GM12892 (cell line): ENCODE measurements at regions not wholly inside any gene's neighbourhood (a gene's known extent, or its start where the extent isn't known, plus 50 kb on each side); places are given as distances from the start of the nearest gene placed in this dataset.

Experiments used
- DNase-seq: peaks from one replicate; pipeline ENCODE4 v3.0.0; 2011; ENCODE audit not compliant: insufficient read length
- FAIRE-seq: peaks from 2 replicates; lab custom pipeline; 2011; peaks lifted over from hg19 to GRCh38; lab: Jason Lieb, UNC
- POLR2A ChIP-seq: IDR thresholded peaks from 2 replicates; pipeline ENCODE4 v1.6.1; 2011; ENCODE audit warnings: low read depth, low read length, control low read depth
- POLR2AphosphoS5 ChIP-seq: IDR thresholded peaks from 2 replicates; pipeline ENCODE4 v1.6.1; 2011; ENCODE audit warnings: low read depth, low read length, control low read depth
- TAF1 ChIP-seq: IDR thresholded peaks from 2 replicates; pipeline ENCODE4 v1.6.1; 2011; ENCODE audit warnings: low read depth, mild to moderate bottlenecking, control low read depth, low read length, borderline replicate concordance

GRCh38 chr2:128784626-128785306 lies 466.1 kb upstream of the HS6ST1 start:
- DNase-seq (no peak), FAIRE-seq (no peak)
- TF ChIP-seq TAF1 (no peak), POLR2AphosphoS5 (no peak), POLR2A (no peak)

- FAIRE-seq = no peak
- no peak for DNase-seq
- TF ChIP-seq POLR2A (no peak), POLR2AphosphoS5 (no peak), TAF1 (no peak)
Measured at GRCh38 chr2:128786316-128786715, 467.6 kb upstream of the HS6ST1 start.

DNA sequence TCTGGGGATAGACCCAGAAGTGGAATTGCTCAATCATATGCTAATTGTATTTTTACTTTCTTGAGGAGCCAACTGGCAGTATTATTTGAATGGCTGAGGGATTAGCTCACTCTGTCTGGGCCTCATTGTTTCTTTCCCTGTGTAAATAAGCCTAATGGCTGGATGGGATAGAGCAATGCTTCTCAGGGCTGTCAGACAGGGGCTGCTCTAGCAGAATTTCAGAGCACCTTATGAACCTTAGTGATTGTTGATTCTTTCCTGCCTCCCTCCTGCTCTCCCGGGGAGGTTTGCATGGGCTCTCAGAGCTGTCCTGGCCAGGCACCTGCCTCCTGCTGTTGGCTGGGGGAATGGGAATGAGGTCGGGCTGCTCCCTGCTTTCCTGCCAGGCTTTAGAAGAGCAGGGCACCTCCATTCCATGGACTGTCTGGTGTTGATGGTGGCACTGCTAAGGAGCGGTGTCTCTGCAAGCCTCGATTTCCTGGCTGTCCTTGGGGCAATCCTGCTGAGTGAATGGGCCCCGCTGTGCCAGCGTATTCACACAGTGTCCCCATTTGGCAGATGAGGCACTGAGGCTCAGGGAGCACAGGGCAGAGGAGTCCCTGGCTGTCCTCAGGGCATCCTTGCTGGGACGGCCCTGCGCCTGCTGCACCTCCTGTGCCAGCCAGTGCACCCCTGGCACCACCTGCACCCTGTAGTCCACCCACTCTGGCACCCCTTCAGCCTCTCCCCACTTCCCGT lies 468.2 kb upstream of the HS6ST1 start:
- DNase-seq (no peak), FAIRE-seq (no peak)
- no peak for TF ChIP-seq POLR2AphosphoS5
- no peak for TF ChIP-seq POLR2A
- TF ChIP-seq TAF1 = no peak

DNA sequence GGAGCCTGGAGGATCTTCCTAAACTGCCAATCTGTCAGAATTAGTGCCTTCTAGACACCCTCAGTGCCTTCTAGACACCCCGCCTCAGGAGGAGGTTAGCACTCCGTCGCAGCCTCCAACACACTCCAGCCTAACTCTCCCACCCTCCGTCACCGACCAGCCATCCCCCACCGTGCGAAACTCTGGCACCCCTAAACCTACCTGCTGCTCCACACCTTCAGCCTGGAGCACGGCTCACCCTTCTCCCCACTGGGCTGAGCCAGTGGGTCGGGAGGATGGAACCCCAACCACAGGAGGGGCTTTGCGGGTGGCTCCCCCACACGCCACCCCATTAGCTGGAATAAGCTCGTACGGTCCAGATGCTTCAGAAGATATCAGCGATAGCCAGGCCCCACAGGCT lies 468.9 kb upstream of the HS6ST1 start:
- TF ChIP-seq POLR2A (no peak), POLR2AphosphoS5 (no peak), TAF1 (no peak)
- DNase-seq (no peak), FAIRE-seq (no peak)

- no peak for TF ChIP-seq POLR2AphosphoS5
- TF ChIP-seq TAF1 = no peak
- no peak for TF ChIP-seq POLR2A
- DNase-seq (no peak), FAIRE-seq (no peak)
Measured at GRCh38 chr2:128788636-128789220, 470.1 kb upstream of the HS6ST1 start.

- no peak for TF ChIP-seq TAF1
- TF ChIP-seq POLR2A = no peak
- no peak for TF ChIP-seq POLR2AphosphoS5
- FAIRE-seq = no peak
- DNase-seq = no peak
Measured at GRCh38 chr2:128789221-128789620, 470.6 kb upstream of the HS6ST1 start.

DNA sequence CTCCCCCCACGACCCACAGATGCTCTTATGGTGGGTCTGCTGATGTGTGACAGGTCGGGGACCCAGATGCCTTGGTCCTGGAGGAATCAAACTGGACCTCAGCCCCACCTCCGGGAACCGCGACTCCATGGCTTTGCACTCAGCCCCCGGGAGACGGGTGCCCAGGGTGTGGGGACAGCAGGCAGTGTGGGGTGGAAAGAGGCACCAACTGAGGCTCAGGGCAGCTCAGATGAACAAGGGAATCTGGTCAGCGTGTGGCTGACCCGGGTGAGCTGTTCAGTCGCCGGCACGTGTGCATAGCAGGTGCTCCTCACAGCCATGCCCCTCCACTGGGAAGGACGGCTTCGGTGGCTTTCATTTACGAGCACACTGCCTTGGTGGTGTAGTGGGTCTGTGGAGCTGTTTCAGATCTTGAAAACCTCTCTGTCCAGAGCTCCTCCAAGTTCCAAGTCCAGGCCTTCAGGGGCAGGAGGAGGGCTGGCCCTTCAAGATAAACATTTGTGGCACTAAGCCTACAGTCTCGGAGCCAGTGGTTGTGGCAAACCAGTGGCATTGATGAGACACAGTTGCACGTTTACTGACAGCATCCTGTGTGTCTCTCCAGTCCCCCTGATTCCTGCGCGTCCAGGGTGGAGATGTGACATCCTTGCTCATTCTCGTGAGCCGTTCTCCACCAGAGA lies 471.2 kb upstream of the HS6ST1 start:
- FAIRE-seq (no peak), DNase-seq (no peak)
- TF ChIP-seq POLR2A (no peak), TAF1 (no peak)

DNA sequence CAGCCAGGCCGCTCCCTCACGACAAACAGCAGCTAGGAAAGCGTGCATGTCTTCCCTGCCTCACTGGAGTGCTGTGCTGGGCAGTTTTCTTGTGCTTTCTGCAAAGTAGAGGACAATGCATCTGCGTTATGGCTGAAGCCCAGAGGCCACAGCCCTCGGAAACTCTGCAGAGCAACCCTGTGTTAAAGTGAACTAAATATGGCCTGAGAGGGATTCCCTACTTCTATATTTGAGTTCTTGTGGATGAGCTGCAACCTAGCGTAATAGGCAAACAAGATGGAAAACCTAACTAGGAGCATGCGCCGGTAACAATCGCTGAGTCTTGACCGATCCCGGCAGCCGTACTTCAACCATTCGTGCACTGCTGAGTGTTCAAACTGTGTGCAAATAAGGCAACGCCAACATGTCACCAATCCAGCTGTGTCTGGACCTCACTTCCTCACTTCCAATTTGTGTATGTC lies 471.9 kb upstream of the HS6ST1 start:
- FAIRE-seq (no peak), DNase-seq (no peak)
- TF ChIP-seq TAF1 (no peak), POLR2AphosphoS5 (no peak), POLR2A (no peak)

DNA sequence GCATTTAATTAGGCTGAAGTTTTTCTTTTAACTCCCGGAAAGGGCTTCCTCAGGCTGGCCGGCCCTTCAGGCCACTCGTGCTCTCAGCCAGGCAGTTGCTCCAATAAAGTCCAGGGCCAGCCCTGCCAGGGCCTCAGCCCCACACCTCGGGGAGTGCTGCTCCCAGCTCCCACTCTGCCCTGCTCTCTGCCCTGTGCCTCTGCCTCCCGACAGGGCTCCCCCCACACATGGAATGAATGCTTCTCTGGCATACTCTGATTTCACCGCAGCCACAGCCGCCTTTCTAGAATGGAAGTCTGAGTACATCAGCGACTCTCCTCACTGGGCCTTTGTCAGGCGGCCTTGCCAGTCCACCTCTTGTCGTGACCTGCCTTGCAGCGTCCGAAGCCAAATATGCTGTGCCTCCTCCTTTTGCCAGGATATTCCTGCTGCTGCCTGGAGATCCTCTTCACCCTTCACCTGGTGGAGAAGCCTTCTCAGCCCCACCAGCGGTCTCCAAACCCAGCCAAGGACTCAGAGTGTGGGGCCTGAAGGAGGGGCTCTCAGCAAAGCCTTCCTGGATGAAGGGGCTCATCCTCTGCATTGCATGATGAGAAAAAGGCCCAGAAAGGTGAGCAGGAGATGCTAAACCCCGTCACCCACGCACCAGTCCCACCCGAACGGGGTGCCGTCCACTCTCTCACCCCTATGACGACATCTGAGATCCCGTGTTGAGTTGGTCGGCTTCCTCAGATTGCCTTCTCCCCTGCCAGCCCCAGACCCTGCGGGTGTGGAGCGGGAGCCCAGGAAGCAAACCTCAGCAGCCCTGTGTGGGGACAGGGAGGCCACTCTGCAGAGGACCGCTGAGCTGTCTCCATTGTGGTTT lies 472.7 kb upstream of the HS6ST1 start:
- FAIRE-seq (no peak), DNase-seq (no peak)
- TF ChIP-seq TAF1 (no peak), POLR2A (no peak), POLR2AphosphoS5 (no peak)

DNA sequence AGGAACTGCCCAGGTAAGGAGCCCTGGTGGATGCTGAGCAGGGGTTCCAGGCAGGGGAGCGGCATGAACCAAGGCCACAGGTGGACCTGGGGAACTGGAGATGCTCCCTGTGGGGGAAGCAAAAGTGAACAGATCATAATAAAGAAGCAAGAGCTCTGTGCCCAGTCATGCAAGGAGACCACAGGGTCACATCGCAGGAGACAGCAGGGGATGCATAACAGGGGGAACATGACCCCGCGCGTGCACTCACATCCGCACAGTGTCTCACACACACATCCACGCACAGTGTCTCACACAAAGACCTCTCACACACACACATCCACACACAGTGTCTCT lies 473.3 kb upstream of the HS6ST1 start:
- TF ChIP-seq POLR2A = no peak
- TF ChIP-seq POLR2AphosphoS5 = no peak
- TF ChIP-seq TAF1 = no peak
- DNase-seq (no peak), FAIRE-seq (no peak)
